Loucy (cell line): ENCODE measurements at regions not wholly inside any gene's neighbourhood (a gene's known extent, or its start where the extent isn't known, plus 50 kb on each side); places are given as distances from the start of the nearest gene placed in this dataset.

Source experiments
- H2AFZ ChIP-seq: fragments of 200-600 bp; sonication (generic); 2 replicates; pipeline ENCODE4 v1.6.0; 2016; ENCODE audit warnings: antibody characterized with exemption, mild to moderate bottlenecking, low read length, moderate library complexity
- H3F3A ChIP-seq: fragments of 200-600 bp; 2 replicates; pipeline ENCODE4 v1.6.0; 2016; ENCODE audit warnings: antibody characterized with exemption, low read depth, mild to moderate bottlenecking
- H3K27me3 ChIP-seq: fragments of 200-600 bp; sonication (generic); 2 replicates; pipeline ENCODE4 v1.6.1; 2014; ENCODE audit warnings: low read length, mild to moderate bottlenecking; ENCODE audit not compliant: insufficient read depth, poor library complexity, severe bottlenecking
- H3K36me3 ChIP-seq: fragments of 200-600 bp; sonication (generic); 2 replicates; pipeline ENCODE4 v1.6.1; 2016; ENCODE audit warnings: low read length; ENCODE audit not compliant: insufficient read depth
- H3K4me1 ChIP-seq: fragments of 200-600 bp; sonication (generic); 2 replicates; pipeline ENCODE4 v1.5.1; 2014; ENCODE audit warnings: low read length, mild to moderate bottlenecking; ENCODE audit not compliant: insufficient read depth, poor library complexity, severe bottlenecking
- H3K4me2 ChIP-seq: fragments of 200-600 bp; sonication (generic); 2 replicates; pipeline ENCODE4 v1.6.0; 2014; ENCODE audit warnings: antibody characterized with exemption, low read length, low read depth, mild to moderate bottlenecking; ENCODE audit not compliant: poor library complexity, severe bottlenecking
- H3K4me3 ChIP-seq: fragments of 200-600 bp; sonication (generic); 2 replicates; pipeline ENCODE4 v1.5.1; 2014; ENCODE audit warnings: low read length, mild to moderate bottlenecking, mixed read lengths; ENCODE audit not compliant: poor library complexity, severe bottlenecking
- H3K79me2 ChIP-seq: fragments of 200-600 bp; sonication (generic); 2 replicates; pipeline ENCODE4 v1.6.1; 2014; ENCODE audit warnings: low read length; ENCODE audit not compliant: insufficient read depth
- H3K9ac ChIP-seq: fragments of 200-600 bp; sonication (generic); 2 replicates; pipeline ENCODE4 v1.6.0; 2014; ENCODE audit warnings: mild to moderate bottlenecking, low read depth, low read length, moderate library complexity; ENCODE audit not compliant: poor library complexity, severe bottlenecking
- H3K9me2 ChIP-seq: fragments of 200-600 bp; sonication (generic); replicated peaks from 2 replicates; pipeline ENCODE4 v1.6.1; 2016; ENCODE audit warnings: low read depth, low read length, mixed read lengths
- H3K9me3 ChIP-seq: fragments of 200-600 bp; sonication (generic); 2 replicates; pipeline ENCODE4 v1.6.1; 2014; ENCODE audit warnings: mild to moderate bottlenecking, antibody characterized with exemption, low read length, low read depth; ENCODE audit not compliant: insufficient read depth
- H4K20me1 ChIP-seq: fragments of 200-600 bp; sonication (generic); 2 replicates; pipeline ENCODE4 v1.6.0; 2014; ENCODE audit warnings: antibody characterized with exemption, low read length, mild to moderate bottlenecking; ENCODE audit not compliant: insufficient read depth, poor library complexity, severe bottlenecking
- EZH2phosphoT487 ChIP-seq: fragments of 200-600 bp; IDR thresholded peaks from 2 replicates; pipeline ENCODE4 v1.6.1; 2018; ENCODE audit warnings: antibody characterized with exemption, mild to moderate bottlenecking, moderate library complexity, borderline replicate concordance
- TF ChIP-seq, protein P1 (sequence below): fragments of 200-600 bp; sonication (generic); conservative IDR thresholded peaks from 2 replicates; pipeline ENCODE4 v1.5.1; 2014; ENCODE audit warnings: mild to moderate bottlenecking, antibody characterized with exemption, low read length

DNA sequence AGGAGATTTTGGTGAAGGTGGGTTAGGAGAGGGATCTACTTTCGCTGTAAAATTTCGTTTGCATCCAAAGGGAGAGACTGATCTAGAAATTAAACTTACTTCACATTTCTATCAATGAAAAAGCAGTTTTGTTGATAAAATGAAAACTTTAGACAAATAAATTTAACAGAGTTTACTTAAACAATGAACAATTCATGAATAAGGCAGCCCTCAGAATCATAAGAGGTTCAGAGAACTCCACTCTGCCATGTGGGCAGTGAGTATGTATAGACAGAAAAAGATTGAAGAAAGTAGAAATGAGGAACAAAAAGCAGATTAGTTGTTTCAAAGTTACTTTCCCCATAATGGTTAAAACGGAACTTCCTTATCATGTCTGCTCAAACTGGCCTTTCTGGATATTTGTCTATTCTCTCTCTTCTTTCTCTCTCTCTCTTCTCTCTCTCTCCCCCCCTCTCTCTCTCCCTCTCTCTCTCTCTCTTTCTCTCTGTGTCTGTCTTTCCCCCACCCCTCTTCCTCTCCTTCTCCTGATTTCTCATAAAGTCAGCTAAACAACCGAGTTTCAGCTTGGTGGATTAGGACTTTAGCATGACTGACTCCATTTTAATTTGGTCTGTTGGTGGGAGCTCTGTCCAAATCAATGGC, 248.9 kb downstream of the TJP1 start:
- Histone ChIP-seq H3K36me3 (no peaks in the 10 kb centered on the region), H3K4me1 (no peaks in the 10 kb centered on the region), H3K27me3 (no peaks in the 10 kb centered on the region), H3K4me3 (no peak overlapping the region), H3K9me2 (no peaks in the 10 kb centered on the region), H3F3A (no peaks in the 10 kb centered on the region), H4K20me1 (no peaks in the 10 kb centered on the region), H3K9ac (no peak overlapping the region), H3K9me3 (no peaks in the 10 kb centered on the region), H3K4me2 (no peak overlapping the region), H3K79me2 (no peaks in the 10 kb centered on the region), H2AFZ (no peak overlapping the region)
- TF ChIP-seq EZH2phosphoT487: no peak
- TF ChIP-seq, protein P1, sequence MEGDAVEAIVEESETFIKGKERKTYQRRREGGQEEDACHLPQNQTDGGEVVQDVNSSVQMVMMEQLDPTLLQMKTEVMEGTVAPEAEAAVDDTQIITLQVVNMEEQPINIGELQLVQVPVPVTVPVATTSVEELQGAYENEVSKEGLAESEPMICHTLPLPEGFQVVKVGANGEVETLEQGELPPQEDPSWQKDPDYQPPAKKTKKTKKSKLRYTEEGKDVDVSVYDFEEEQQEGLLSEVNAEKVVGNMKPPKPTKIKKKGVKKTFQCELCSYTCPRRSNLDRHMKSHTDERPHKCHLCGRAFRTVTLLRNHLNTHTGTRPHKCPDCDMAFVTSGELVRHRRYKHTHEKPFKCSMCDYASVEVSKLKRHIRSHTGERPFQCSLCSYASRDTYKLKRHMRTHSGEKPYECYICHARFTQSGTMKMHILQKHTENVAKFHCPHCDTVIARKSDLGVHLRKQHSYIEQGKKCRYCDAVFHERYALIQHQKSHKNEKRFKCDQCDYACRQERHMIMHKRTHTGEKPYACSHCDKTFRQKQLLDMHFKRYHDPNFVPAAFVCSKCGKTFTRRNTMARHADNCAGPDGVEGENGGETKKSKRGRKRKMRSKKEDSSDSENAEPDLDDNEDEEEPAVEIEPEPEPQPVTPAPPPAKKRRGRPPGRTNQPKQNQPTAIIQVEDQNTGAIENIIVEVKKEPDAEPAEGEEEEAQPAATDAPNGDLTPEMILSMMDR: no peak

DNA sequence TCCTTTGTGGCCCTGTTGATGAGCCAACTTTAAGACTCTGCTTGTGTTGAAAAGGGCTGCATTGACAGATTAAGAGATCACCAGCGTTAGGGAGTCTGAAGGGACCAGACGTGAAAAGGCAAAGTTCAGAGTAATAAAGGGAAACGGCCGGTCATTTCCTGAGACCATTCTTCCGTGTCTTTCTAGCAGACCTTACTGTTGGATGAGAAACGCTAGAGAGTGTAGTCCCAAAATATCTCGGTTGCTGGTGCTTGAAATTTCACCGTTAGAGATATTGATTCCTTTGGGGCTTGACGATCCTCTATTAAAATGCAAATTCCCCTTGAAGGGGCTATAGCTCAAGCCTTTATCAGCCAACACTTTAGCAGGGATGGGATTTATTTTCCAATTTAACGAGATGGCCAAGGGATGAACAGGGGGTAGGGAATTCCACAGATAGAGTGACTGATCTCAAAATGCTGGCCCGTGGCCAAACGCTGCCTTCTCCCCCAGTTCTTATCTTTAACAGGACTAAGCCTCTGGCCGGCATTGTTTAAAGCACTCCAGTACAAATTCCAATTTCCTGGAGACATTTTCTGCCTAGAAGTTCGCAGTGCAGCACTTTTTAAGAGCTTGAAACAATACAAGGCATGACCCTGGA, 250.4 kb downstream of the TJP1 start:
- no peaks in the 10 kb centered on the region for H3K27me3 ChIP-seq
- no peaks in the 10 kb centered on the region for H3K9me3 ChIP-seq
- no peaks in the 10 kb centered on the region for H3K9me2 ChIP-seq
- TF ChIP-seq, protein P1: no peak
- no peak for TF ChIP-seq EZH2phosphoT487
- H3F3A ChIP-seq: no peaks in the 10 kb centered on the region
- no peak overlapping the region for H2AFZ ChIP-seq
- H3K4me1 ChIP-seq: no peaks in the 10 kb centered on the region
- H3K4me3 ChIP-seq: no peak overlapping the region
- no peak overlapping the region for H3K4me2 ChIP-seq
- H3K9ac ChIP-seq: no peak overlapping the region
- no peaks in the 10 kb centered on the region for H3K36me3 ChIP-seq
- no peaks in the 10 kb centered on the region for H4K20me1 ChIP-seq
- no peaks in the 10 kb centered on the region for H3K79me2 ChIP-seq

DNA sequence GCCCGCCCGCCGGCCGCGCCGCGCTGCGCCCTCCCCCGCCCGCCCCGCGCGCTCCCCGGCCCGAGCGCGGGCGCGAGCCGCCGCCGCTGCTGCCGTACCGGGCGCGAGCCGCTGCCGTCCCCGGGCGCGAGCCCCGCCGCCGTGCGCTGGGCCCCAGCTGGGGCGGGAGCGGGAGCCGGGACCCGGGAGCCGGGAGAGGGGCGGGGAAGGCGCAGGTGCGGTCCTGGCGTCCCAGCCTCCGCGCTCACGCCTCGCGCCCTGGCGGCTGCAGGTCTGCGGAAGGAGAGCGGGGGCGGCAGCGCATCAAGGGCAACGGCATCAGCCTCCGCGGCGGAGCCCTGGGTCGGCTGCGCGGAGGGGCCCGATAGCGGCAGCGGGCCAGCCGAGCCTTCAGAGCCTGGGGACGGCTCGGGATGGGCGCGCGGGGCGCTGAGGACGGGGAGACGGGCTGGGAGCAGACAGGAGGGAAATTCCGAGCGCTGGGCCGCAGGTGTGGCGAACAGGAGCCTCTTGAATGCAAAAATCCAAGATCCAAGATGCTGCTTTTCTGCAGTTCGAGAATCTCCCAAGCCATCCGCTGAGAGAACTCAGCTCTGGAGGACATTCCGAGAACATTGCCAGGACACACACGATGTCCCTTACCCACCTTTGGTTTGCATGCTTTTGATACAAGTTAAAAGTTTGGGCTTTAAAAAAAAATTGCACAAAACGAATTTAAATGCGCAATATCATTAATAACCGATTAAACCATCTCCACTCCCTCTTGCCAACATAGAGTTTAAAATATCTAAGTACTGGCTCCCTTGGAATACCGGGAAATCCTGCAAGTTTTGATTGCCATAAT, 251.1 kb downstream of the TJP1 start:
- H3K9me3 ChIP-seq: no peaks in the 10 kb centered on the region
- no peaks in the 10 kb centered on the region for H3K9me2 ChIP-seq
- no peaks in the 10 kb centered on the region for H3F3A ChIP-seq
- H3K79me2 ChIP-seq: no peaks in the 10 kb centered on the region
- H2AFZ ChIP-seq: no peak overlapping the region
- H3K4me3 ChIP-seq: no peak overlapping the region
- TF ChIP-seq EZH2phosphoT487: no peak
- no peaks in the 10 kb centered on the region for H3K27me3 ChIP-seq
- no peak overlapping the region for H3K9ac ChIP-seq
- no peaks in the 10 kb centered on the region for H4K20me1 ChIP-seq
- no peaks in the 10 kb centered on the region for H3K4me1 ChIP-seq
- H3K4me2 ChIP-seq: no peak overlapping the region
- no peaks in the 10 kb centered on the region for H3K36me3 ChIP-seq
